Glutamatergic neuron (in vitro differentiated cells): ENCODE measurements at regions not wholly inside any gene's neighbourhood (a gene's known extent, or its start where the extent isn't known, plus 50 kb on each side); places are given as distances from the start of the nearest gene placed in this dataset.

ENCODE experiments used
- DNase-seq: peaks from one replicate; pipeline ENCODE4 v3.0.0; 2022
- H3K27ac Mint-ChIP-seq: one replicate; pipeline ENCODE4 v1.8.0; 2020; ENCODE audit warnings: mild to moderate bottlenecking, mixed read lengths, inconsistent platforms; ENCODE audit not compliant: unreplicated experiment
- H3K27me3 Mint-ChIP-seq: one replicate; pipeline ENCODE4 v1.8.0; 2020; ENCODE audit warnings: mild to moderate bottlenecking, moderate library complexity, mixed read lengths, inconsistent platforms; ENCODE audit not compliant: unreplicated experiment
- H3K36me3 Mint-ChIP-seq: one replicate; pipeline ENCODE4 v1.8.0; 2020; ENCODE audit warnings: mild to moderate bottlenecking, mixed read lengths, inconsistent platforms; ENCODE audit not compliant: unreplicated experiment
- H3K4me1 Mint-ChIP-seq: one replicate; pipeline ENCODE4 v1.8.0; 2020; ENCODE audit warnings: mild to moderate bottlenecking, low read depth, mixed read lengths, inconsistent platforms; ENCODE audit not compliant: unreplicated experiment
- H3K4me3 Mint-ChIP-seq: one replicate; pipeline ENCODE4 v1.8.0; 2020; ENCODE audit warnings: mild to moderate bottlenecking, mixed read lengths, inconsistent platforms; ENCODE audit not compliant: unreplicated experiment
- H3K9me3 Mint-ChIP-seq: one replicate; pipeline ENCODE4 v1.8.0; 2020; ENCODE audit warnings: mild to moderate bottlenecking, moderate library complexity, mixed read lengths, inconsistent platforms; ENCODE audit not compliant: unreplicated experiment
- TF ChIP-seq, protein P1 (sequence below): fragments of 200-600 bp; sonication (generic); IDR thresholded peaks from one replicate; pipeline ENCODE4 v1.5.0; 2021; ENCODE audit not compliant: partially characterized antibody, unreplicated experiment

DNA sequence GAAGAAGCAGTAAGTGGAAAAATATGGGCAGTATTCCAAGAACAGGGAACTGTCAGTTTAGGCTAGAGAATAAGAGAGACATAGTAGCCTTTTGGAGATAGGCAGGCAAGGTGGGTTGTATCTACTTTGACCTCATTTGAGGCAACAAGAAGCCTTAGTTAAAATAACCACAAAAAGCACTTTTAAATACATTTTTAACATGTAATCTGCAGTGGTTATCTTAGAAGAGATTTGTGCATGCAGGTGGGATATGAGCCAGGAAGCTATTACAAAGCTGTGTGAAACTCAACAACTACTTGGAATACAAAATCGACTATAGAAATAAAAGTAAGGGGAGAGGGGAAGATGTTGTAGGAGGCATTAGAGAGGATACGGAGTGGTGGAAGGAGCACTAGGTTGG lies 143.7 kb upstream of the MCHR2 start:
- H3K36me3 Mint-ChIP-seq = no peaks in the 10 kb centered on the region
- TF ChIP-seq, protein P1, sequence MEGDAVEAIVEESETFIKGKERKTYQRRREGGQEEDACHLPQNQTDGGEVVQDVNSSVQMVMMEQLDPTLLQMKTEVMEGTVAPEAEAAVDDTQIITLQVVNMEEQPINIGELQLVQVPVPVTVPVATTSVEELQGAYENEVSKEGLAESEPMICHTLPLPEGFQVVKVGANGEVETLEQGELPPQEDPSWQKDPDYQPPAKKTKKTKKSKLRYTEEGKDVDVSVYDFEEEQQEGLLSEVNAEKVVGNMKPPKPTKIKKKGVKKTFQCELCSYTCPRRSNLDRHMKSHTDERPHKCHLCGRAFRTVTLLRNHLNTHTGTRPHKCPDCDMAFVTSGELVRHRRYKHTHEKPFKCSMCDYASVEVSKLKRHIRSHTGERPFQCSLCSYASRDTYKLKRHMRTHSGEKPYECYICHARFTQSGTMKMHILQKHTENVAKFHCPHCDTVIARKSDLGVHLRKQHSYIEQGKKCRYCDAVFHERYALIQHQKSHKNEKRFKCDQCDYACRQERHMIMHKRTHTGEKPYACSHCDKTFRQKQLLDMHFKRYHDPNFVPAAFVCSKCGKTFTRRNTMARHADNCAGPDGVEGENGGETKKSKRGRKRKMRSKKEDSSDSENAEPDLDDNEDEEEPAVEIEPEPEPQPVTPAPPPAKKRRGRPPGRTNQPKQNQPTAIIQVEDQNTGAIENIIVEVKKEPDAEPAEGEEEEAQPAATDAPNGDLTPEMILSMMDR = no peak
- no peak overlapping the region for H3K4me3 Mint-ChIP-seq
- H3K27me3 Mint-ChIP-seq = no peaks in the 10 kb centered on the region
- H3K27ac Mint-ChIP-seq = peak overlapping the region; percentile 62
- peaks cover 7% of the 10 kb centered on the region for H3K9me3 Mint-ChIP-seq
- H3K4me1 Mint-ChIP-seq = no peaks in the 10 kb centered on the region
- no peak for DNase-seq

DNA sequence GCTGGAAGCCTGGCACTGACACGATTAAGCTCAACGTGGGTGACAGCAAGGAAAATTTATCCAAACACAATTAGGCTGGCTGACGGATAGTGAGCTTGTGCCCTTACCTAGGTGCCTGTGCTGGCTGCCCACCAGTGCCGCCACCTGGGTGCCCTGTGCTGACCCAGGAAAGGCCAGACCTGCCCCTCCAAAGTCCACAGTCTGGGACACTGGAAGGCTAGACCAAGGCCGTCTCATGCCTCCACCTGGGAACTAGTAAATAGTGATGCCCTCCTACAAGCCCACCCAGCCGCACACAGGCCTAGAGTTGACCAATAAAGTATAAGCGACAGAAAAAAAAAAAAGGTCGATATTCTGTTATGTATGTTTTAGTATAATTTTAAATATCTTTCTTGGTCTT lies 142.6 kb upstream of the MCHR2 start:
- no peak for DNase-seq
- Mint-ChIP-seq H3K4me3 (no peak overlapping the region), H3K27ac (no peak overlapping the region), H3K4me1 (no peaks in the 10 kb centered on the region), H3K27me3 (no peaks in the 10 kb centered on the region), H3K9me3 (peaks cover 6% of the 10 kb centered on the region), H3K36me3 (peaks cover 6% of the 10 kb centered on the region)
- TF ChIP-seq, protein P1 = no peak

DNA sequence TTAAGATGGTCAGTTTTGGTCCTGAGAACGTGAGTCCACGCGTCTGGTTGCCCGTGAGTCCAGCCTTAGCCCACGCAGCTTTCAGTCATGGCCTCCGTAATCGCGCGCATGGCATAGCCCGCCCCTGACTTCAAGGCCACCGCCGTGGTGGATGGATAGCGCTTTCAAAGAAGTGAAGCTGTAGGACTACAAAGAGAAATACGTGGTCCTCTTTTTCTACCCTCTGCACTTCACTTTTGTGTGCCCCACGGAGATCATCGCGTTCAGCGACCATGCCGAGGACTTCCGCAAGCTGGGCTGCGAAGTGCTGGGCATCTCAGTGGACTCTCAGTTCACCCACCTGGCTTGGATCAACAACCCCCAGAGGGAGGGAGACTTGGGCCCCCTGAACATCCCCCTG lies 142.0 kb upstream of the MCHR2 start:
- no peaks in the 10 kb centered on the region for H3K27me3 Mint-ChIP-seq
- no peak overlapping the region for H3K27ac Mint-ChIP-seq
- no peak for DNase-seq
- H3K4me1 Mint-ChIP-seq = no peaks in the 10 kb centered on the region
- TF ChIP-seq, protein P1 = no peak
- H3K9me3 Mint-ChIP-seq = peaks cover 9% of the 10 kb centered on the region
- H3K36me3 Mint-ChIP-seq = peaks cover 12% of the 10 kb centered on the region
- H3K4me3 Mint-ChIP-seq = no peak overlapping the region

DNA sequence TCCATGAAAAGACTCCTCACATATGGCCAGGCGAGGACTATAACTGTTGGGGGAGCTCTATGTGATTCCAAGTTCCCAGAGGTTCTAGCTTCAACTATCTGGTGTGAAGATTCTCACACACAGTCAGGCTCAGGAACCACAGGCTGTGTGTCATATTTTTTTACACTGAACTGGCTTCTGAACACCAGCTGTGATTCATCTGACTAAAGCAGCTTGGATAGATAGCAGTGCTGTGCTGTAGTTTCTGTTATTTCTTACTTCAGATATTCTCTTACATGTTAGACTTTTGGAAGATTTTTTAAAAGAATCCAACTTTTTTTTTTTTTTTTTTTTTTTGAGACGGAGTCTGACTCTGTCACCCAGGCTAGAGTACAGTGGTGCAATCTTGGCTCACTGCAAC lies 140.7 kb upstream of the MCHR2 start:
- Mint-ChIP-seq H3K27me3 (no peaks in the 10 kb centered on the region), H3K9me3 (peaks cover 9% of the 10 kb centered on the region), H3K4me1 (no peaks in the 10 kb centered on the region), H3K4me3 (no peak overlapping the region), H3K27ac (no peak overlapping the region), H3K36me3 (peaks cover 16% of the 10 kb centered on the region)
- TF ChIP-seq, protein P1 = no peak
- DNase-seq = no peak

DNA sequence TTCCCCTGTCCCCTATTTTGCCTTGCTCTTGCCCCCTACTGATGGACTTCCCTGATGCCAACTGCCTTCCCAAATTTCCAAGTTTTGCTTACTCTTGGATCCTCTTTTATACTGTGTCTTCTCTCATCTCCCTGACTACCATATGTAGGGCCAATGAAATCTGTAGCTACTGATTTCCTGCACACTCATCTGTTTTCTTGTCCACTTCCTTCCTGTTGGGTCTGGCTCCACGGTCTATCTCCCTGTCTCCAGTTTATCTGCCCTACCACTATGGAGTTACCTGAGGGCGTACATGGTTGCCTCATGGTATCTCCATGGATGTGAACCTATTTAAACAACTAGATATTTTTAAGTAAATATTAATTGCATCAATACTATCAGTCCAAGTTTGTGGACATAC lies 140.3 kb upstream of the MCHR2 start:
- H3K4me1 Mint-ChIP-seq = no peaks in the 10 kb centered on the region
- H3K36me3 Mint-ChIP-seq = peaks cover 16% of the 10 kb centered on the region
- no peak overlapping the region for H3K4me3 Mint-ChIP-seq

More for the DNA sequence above, 140.3 kb upstream of the MCHR2 start:
- H3K9me3 Mint-ChIP-seq = peaks cover 9% of the 10 kb centered on the region
- TF ChIP-seq, protein P1 = no peak
- no peak for DNase-seq
- no peaks in the 10 kb centered on the region for H3K27me3 Mint-ChIP-seq
- H3K27ac Mint-ChIP-seq = no peak overlapping the region
